Endothelial cell of umbilical vein (primary cell): ENCODE measurements at regions not wholly inside any gene's neighbourhood (a gene's known extent, or its start where the extent isn't known, plus 50 kb on each side); places are given as distances from the start of the nearest gene placed in this dataset.

Experiments used
- EZH2 ChIP-seq: IDR thresholded peaks from 2 replicates; pipeline ENCODE4 v1.6.1; 2012; ENCODE audit warnings: borderline replicate concordance, low read depth, mild to moderate bottlenecking, moderate library complexity, low read length, inconsistent platforms; ENCODE audit not compliant: severe bottlenecking
- JUN ChIP-seq: IDR thresholded peaks from 2 replicates; pipeline ENCODE4 v1.6.1; 2011; ENCODE audit warnings: borderline replicate concordance, low read depth; ENCODE audit not compliant: insufficient read length, insufficient read depth
- MYC ChIP-seq: IDR thresholded peaks from one replicate; pipeline ENCODE4 v1.6.1; 2011; ENCODE audit warnings: mild to moderate bottlenecking, low read depth, low read length
- POLR2A ChIP-seq: IDR thresholded peaks from 2 replicates; pipeline ENCODE4 v1.6.1; 2012; ENCODE audit warnings: low read depth, mild to moderate bottlenecking, control low read depth, low read length
- POLR2AphosphoS5 ChIP-seq: IDR thresholded peaks from 2 replicates; pipeline ENCODE4 v1.6.1; 2012; ENCODE audit warnings: low read depth, mild to moderate bottlenecking, control low read depth, low read length, moderate library complexity; ENCODE audit not compliant: insufficient read depth
- TF ChIP-seq, protein P1 (sequence below), 2 donors: IDR thresholded peaks; 1 replicate in 1 of 2; 2 replicates in 1 of 2; pipeline ENCODE4 v1.5.1; 2011; ENCODE audit warnings: low read length in 2 of 2, mild to moderate bottlenecking in 2 of 2, moderate library complexity in 2 of 2, control low read depth in 1 of 2, inconsistent platforms in 1 of 2, low read depth in 1 of 2; ENCODE audit not compliant: insufficient read depth in 1 of 2; ENCODE audit errors: extremely low read depth in 1 of 2

DNA sequence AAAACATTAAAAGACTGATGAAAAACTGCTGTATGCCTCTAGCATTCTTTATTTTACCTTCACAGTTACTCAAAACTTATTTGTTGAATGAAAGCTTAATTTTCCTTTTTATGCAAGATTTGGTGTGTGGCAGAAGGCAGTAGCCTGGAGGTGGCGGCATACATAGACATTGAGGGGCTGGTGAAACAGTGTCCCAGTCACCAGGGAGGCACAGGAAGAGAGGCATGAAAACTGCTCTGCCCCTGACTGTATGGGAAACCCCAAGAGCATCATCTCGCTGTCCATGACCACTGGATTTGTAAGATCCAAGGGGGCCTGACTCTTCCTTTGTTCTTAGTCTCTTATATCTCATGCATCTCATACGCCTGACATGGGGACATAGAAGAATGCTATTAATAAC, 493.7 kb upstream of the GOLIM4 start:
- no peak for TF ChIP-seq POLR2A
- TF ChIP-seq, protein P1, sequence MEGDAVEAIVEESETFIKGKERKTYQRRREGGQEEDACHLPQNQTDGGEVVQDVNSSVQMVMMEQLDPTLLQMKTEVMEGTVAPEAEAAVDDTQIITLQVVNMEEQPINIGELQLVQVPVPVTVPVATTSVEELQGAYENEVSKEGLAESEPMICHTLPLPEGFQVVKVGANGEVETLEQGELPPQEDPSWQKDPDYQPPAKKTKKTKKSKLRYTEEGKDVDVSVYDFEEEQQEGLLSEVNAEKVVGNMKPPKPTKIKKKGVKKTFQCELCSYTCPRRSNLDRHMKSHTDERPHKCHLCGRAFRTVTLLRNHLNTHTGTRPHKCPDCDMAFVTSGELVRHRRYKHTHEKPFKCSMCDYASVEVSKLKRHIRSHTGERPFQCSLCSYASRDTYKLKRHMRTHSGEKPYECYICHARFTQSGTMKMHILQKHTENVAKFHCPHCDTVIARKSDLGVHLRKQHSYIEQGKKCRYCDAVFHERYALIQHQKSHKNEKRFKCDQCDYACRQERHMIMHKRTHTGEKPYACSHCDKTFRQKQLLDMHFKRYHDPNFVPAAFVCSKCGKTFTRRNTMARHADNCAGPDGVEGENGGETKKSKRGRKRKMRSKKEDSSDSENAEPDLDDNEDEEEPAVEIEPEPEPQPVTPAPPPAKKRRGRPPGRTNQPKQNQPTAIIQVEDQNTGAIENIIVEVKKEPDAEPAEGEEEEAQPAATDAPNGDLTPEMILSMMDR (IDR thresholded peaks at IDR 0.05; ENCODE audit: extremely low read depth in 1 of 2, insufficient read depth in 1 of 2, low read depth in 1 of 2, low read length in 2 of 2) = no peak
- TF ChIP-seq MYC = no peak
- TF ChIP-seq POLR2AphosphoS5 = no peak
- TF ChIP-seq EZH2 = no peak
- TF ChIP-seq JUN = no peak
